H7 (cell line): ENCODE measurements at regions not wholly inside any gene's neighbourhood (a gene's known extent, or its start where the extent isn't known, plus 50 kb on each side); places are given as distances from the start of the nearest gene placed in this dataset.
A peak's percentile ranks its signal among the peaks of the same experiment; 100 is the strongest.
"Not testable (repeated sequence)": the region's sequence is repeated elsewhere in the genome, so short reads cannot be mapped to it uniquely, and the experiment has no call there.

Experiments used
- DNase-seq: peaks from one replicate; pipeline ENCODE4 v3.0.0; 2012
- H3K27me3 ChIP-seq: 2 replicates; pipeline ENCODE4 v1.6.0; 2011; ENCODE audit warnings: mild to moderate bottlenecking, low read length; ENCODE audit not compliant: control insufficient read depth, insufficient read depth
- H3K36me3 ChIP-seq: replicated peaks from 2 replicates; pipeline ENCODE4 v1.5.1; 2011; ENCODE audit warnings: low read length; ENCODE audit not compliant: control insufficient read depth, insufficient read depth
- H3K4me3 ChIP-seq: 2 replicates; pipeline ENCODE4 v1.5.1; 2011; ENCODE audit warnings: low read depth, mild to moderate bottlenecking, control low read depth, low read length, moderate library complexity; ENCODE audit not compliant: insufficient read depth

- Histone ChIP-seq H3K36me3 (no peaks in the 10 kb centered on the region), H3K4me3 (peak overlapping the region; percentile 24; the same call in 1 of the 2 replicates), H3K27me3 (no peaks in the 10 kb centered on the region)
- DNase-seq = peak; percentile 6
Observed at GRCh38 chr3:187889601-187890404, 144.5 kb upstream of the BCL6 start.

GRCh38 chr3:187890405-187890752 is 145.1 kb upstream of the BCL6 start:
- not testable (repeated sequence) for H3K36me3 ChIP-seq, H3K27me3 ChIP-seq, DNase-seq
- H3K4me3 ChIP-seq = peak overlapping the region; percentile 24

- no peak overlapping the region for H3K4me3 ChIP-seq
- no peaks in the 10 kb centered on the region for H3K36me3 ChIP-seq
- DNase-seq = peak; percentile 17
- H3K27me3 ChIP-seq = no peaks in the 10 kb centered on the region
Observed at GRCh38 chr3:187896646-187897045, 151.4 kb upstream of the BCL6 start.

GRCh38 chr3:187899246-187899645 is 154.0 kb upstream of the BCL6 start:
- Histone ChIP-seq H3K4me3 (no peak overlapping the region), H3K36me3 (no peaks in the 10 kb centered on the region), H3K27me3 (no peaks in the 10 kb centered on the region)
- DNase-seq = no peak

GRCh38 chr3:187900993-187901755 is 155.9 kb upstream of the BCL6 start:
- H3K4me3 ChIP-seq = no peak overlapping the region
- DNase-seq = no peak
- no peaks in the 10 kb centered on the region for H3K27me3 ChIP-seq
- H3K36me3 ChIP-seq = no peaks in the 10 kb centered on the region

- no peak overlapping the region for H3K4me3 ChIP-seq
- H3K27me3 ChIP-seq = no peaks in the 10 kb centered on the region
- no peak for DNase-seq
- H3K36me3 ChIP-seq = no peaks in the 10 kb centered on the region
Observed at GRCh38 chr3:187902041-187902471, 156.8 kb upstream of the BCL6 start.

- Histone ChIP-seq H3K4me3 (no peak overlapping the region), H3K27me3 (no peaks in the 10 kb centered on the region), H3K36me3 (no peaks in the 10 kb centered on the region)
- DNase-seq = no peak
Observed at GRCh38 chr3:187902936-187903335, 157.7 kb upstream of the BCL6 start.

- Histone ChIP-seq H3K36me3 (no peaks in the 10 kb centered on the region), H3K4me3 (no peak overlapping the region), H3K27me3 (no peaks in the 10 kb centered on the region)
- DNase-seq = no peak
Observed at GRCh38 chr3:187903697-187904096, 158.4 kb upstream of the BCL6 start.

- no peaks in the 10 kb centered on the region for H3K36me3 ChIP-seq
- no peaks in the 10 kb centered on the region for H3K27me3 ChIP-seq
- H3K4me3 ChIP-seq = no peak overlapping the region
- no peak for DNase-seq
Observed at GRCh38 chr3:187906416-187906815, 161.1 kb upstream of the BCL6 start.

GRCh38 chr3:187906920-187907319 is 161.7 kb upstream of the BCL6 start:
- H3K4me3 ChIP-seq = no peak overlapping the region
- DNase-seq = no peak
- no peaks in the 10 kb centered on the region for H3K36me3 ChIP-seq
- H3K27me3 ChIP-seq = no peaks in the 10 kb centered on the region

- DNase-seq = no peak
- H3K27me3 ChIP-seq = no peaks in the 10 kb centered on the region
- no peak overlapping the region for H3K4me3 ChIP-seq
- no peaks in the 10 kb centered on the region for H3K36me3 ChIP-seq
Observed at GRCh38 chr3:187909866-187910265, 164.6 kb upstream of the BCL6 start.

GRCh38 chr3:187912007-187912406 is 166.7 kb upstream of the BCL6 start:
- H3K36me3 ChIP-seq = no peaks in the 10 kb centered on the region
- H3K4me3 ChIP-seq = no peak overlapping the region
- DNase-seq = no peak
- no peaks in the 10 kb centered on the region for H3K27me3 ChIP-seq

- no peak for DNase-seq
- H3K27me3 ChIP-seq = no peaks in the 10 kb centered on the region
Observed at GRCh38 chr3:187913617-187914033, 168.4 kb upstream of the BCL6 start.

GRCh38 chr3:187914231-187914630 is 169.0 kb upstream of the BCL6 start:
- Histone ChIP-seq H3K36me3 (no peaks in the 10 kb centered on the region), H3K4me3 (no peak overlapping the region), H3K27me3 (no peaks in the 10 kb centered on the region)
- no peak for DNase-seq

More at GRCh38 chr3:187913617-187914033, 168.4 kb upstream of the BCL6 start:
- H3K4me3 ChIP-seq = no peak overlapping the region
- H3K36me3 ChIP-seq = no peaks in the 10 kb centered on the region

GRCh38 chr3:187916072-187916471 is 170.8 kb upstream of the BCL6 start:
- H3K27me3 ChIP-seq = no peaks in the 10 kb centered on the region
- H3K4me3 ChIP-seq = no peak overlapping the region
- DNase-seq = no peak

More at GRCh38 chr3:187916072-187916471, 170.8 kb upstream of the BCL6 start:
- H3K36me3 ChIP-seq = no peaks in the 10 kb centered on the region
